NOMO-1 treated with dmso at 0.1 percent for 144 hours (cell line): ENCODE measurements at regions not wholly inside any gene's neighbourhood (a gene's known extent, or its start where the extent isn't known, plus 50 kb on each side); places are given as distances from the start of the nearest gene placed in this dataset.
"Not testable (repeated sequence)": the region's sequence is repeated elsewhere in the genome, so short reads cannot be mapped to it uniquely, and the experiment has no call there.

Experiments
- DNase-seq: peaks from one replicate; lab custom pipeline; 2025; ENCODE audit not compliant: unreplicated experiment; lab: John Stamatoyannopoulos, UW

GRCh38 chr5:23963449-23963848 is 456.0 kb downstream of the PRDM9 start:
- DNase-seq = no peak

GRCh38 chr5:23977365-23977764 is 470.0 kb downstream of the PRDM9 start:
- no peak for DNase-seq

GRCh38 chr5:23977997-23978396 is 470.6 kb downstream of the PRDM9 start:
- no peak for DNase-seq

- no peak for DNase-seq
These were observed 484.0 kb downstream of the PRDM9 start for GRCh38 chr5:23991406-23991805.

GRCh38 chr5:23994581-23995370 is 487.4 kb downstream of the PRDM9 start:
- no peak for DNase-seq

GRCh38 chr5:23996525-23996924 is 489.1 kb downstream of the PRDM9 start:
- no peak for DNase-seq

GRCh38 chr5:24005384-24005783 is 498.0 kb downstream of the PRDM9 start:
- no peak for DNase-seq

DNA sequence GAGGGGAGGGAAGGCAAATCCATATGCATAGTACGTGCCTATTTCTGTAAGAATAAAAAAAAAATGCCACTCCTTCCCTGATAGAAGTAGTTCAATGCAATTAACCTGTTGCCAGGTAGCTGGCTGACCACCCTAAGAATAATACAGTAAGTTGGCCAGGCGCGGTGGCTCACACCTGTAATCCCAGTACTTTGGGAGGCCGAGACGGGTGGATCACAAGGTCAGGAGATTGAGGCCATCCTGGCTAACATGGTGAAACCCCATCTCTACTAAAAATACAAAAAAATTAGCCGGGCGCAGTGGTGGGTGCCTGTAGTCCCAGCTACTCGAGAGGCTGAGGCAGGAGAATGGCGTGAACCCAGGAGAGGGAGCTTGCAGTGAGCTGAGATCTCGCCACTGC is 510.3 kb downstream of the PRDM9 start:
- not testable (repeated sequence) for DNase-seq

DNA sequence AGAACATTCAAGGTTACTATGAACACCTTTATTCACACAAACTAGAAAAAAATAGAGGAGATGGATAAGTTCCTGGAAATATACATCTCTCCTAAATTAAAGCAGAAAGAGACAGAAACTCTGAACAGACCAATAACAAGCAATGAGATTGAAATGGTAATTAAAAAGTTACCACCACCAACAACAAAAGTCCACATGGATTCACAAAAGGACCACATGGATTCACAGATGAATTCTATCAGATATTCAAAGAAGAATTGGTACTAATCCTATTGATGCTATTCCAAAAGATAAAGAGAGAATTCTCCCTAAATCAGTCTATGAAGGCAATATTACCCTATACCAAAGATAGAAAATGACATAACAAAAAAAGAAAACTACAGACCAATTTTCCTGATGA is 518.9 kb downstream of the PRDM9 start:
- DNase-seq = no peak

GRCh38 chr5:24042688-24043087 is 535.3 kb downstream of the PRDM9 start:
- DNase-seq = no peak

DNA sequence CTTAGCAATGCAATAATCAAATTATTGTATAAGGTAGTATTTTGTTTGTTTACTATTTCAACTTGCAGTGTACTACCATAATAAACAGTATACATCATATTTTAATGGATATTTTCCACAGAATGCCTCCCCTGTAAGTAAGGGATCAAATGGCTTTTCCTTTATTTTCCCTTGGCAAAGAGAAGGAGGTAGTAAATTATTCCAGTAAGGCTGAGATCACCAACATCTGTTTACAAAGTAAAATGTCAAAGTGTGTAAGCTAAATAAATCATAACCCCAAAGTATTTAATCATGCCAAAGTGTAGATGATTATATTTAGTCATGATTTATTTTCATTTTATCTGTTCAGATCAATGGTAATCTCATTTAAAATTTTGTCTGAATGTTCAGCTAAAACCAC is 537.6 kb downstream of the PRDM9 start:
- DNase-seq = no peak

DNA sequence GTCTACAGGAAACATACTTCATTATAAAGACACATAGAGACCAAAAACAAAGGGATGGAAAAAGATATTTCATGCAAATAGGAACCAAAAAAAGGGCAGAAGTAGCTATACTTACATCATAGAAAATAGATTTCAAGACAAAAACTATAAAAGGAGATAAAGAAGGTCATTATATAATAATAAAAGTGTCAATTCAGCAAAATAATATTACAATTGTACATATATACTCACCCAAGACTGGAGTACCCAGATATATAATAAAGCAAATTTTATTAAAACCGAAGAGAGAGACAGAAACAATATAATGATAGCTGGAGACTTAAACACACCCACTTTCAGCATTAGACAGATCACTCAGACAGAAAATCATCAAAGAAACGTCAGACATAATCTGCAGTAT is 546.3 kb downstream of the PRDM9 start:
- DNase-seq = no peak

DNA sequence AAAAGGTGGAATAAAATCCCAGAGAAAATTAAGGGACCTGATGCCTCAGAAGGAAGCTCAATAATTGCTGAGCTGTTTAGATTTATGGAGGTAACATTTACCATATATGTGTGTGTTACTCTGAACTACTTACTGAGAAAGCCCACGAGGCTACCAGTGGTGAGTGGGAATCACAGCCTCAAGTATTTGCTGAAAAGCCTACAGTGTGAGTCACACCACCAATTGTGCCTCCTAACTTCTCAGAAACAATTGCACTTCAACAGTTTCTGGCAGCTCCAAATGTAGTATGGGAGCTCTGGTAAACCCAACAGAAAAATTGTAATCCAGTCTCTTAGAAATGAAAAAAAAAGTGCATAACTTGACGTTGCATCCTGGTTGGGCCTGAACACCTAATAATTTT is 551.6 kb downstream of the PRDM9 start:
- no peak for DNase-seq

DNA sequence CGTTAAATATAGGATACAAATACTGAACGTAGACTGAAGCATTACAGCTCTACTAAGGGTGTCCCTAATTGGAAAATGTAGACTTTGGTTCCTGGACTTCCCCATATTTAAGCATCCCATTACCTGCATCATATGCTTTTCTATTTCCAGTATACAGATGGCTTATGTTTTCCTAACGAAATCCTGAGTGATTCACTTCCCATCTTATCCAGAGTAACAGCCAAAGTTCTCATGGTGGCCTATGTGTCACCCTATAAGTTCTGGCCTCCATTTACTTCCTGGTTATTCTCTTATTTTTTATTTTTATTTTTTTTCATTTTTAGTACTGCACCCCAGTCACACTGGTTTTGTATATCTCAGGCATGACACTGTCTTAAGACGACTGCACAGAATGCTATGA is 552.3 kb downstream of the PRDM9 start:
- no peak for DNase-seq

DNA sequence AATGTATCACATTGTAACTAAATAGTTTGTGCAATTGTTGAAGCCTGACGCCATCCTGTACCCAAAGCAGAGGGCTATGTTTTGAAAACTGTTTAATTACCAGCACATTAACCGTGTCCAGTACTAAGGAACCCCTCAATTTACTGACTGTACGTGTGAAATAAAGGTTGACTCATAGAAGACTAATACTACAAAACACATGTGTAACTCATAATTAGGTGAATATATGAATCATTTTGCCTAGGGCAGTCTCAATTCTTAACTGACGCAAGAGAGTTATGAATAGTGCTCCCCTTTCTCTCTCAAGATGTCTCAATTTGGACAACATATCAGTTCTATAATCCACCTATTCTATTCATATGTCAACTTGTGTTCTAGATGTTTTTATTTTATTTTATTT is 558.4 kb downstream of the PRDM9 start:
- no peak for DNase-seq

DNA sequence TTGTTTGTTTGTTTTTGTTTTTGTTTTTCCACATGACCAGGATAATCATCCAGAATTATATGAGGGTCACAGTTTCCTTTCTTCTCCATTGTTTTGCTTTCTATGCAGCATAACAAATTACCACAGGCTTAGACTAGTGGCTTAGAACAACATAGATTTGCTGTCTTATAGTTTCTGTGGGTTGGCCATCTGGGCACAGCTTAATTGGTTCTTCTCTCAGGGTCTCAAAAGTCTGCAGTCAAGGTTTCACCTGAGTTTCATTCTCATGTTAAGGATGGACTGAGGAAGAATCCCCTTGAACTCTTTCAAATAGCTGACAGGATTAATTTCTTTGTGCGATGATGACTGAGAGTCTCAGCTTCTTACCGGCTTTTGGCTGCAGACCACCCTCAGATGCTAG is 559.8 kb downstream of the PRDM9 start:
- no peak for DNase-seq

GRCh38 chr5:24068524-24068923 is 561.1 kb downstream of the PRDM9 start:
- DNase-seq = no peak

GRCh38 chr5:24073107-24073506 is 565.7 kb downstream of the PRDM9 start:
- no peak for DNase-seq

DNA sequence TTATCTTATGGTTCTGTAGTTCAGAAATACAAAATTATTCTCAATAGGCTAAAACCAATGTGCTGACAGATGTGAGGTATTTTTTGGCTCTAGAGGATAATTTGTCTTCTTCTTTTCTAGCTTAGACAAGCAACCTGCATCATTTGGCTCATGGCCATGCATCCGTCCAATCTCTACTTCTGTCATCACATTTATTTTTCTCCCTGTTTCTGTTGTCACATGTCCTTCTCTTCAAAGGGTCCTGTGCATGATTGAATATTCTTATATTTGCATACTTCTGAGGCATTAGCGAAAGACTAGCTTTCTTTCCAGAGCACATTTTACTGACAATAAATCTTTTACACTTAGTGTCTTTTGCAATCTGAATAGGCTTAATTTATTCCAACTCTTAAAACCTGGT is 564.7 kb downstream of the CDH10 start:
- peak; percentile 70 for DNase-seq

GRCh38 chr5:24094081-24094679 is 550.6 kb downstream of the CDH10 start:
- DNase-seq = no peak

- DNase-seq = no peak
These were observed 542.8 kb downstream of the CDH10 start for GRCh38 chr5:24102010-24102409.

DNA sequence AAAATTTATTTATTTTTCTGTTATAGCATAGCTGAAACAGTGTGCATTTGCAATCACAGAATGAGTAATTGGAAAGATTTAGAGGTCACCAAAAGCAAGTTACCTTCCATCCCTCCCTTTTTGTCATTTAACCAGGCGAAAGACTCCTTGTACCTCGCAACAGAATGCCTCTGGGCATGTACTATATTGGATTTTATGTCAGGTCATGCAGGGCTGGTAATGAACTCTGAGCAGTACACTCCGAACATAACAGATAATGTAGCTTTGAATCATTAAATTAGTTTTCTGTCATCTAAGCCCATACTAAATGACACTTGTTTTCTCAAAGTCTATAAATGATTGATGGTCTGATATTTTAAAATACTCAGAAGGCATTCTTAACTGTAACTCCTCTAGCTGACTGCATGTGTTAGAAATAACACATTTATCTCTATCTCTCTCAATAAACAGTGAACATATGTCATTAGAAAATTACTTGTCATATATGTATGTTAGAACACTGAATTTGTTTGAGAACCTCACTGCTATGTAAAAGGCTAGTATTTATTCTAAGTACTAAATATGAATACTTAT is 541.2 kb downstream of the CDH10 start:
- no peak for DNase-seq
